NCI-H82 treated with DMSO at 0.1 percent for 48 hours (cell line): ENCODE measurements at regions not wholly inside any gene's neighbourhood (a gene's known extent, or its start where the extent isn't known, plus 50 kb on each side); places are given as distances from the start of the nearest gene placed in this dataset.

Source experiments
- DNase-seq: peaks from one replicate; lab custom pipeline; 2025; ENCODE audit not compliant: unreplicated experiment; lab: John Stamatoyannopoulos, UW

DNA sequence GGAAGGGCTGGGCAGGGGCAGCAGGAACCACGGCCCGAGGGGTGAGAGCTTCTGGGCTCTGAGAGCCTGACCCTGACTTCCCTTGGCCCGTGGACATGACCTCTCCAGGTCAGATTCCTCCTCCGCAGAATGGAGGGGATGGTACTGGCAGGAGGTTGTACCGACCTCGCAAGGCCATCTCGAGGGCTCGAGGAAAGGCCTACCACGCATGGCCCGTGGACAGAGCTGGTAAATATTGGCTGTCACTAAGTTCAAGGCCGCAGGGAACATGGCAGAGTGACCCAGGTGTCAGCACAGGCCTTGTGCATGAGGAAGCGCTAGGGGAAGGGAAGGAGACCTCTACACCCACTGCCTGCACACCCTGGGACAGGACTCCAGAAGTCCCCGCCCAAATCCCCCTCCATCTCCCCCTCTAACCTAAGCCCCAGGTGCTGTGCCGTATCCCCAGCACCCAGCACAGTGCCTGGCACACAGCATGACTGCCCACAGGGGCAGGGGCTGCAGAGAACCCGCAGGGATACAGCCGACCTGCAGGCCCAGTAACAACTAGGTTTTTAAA is 54.9 kb upstream of the PPP2R5C start:
- DNase-seq = no peak

GRCh38 chr14:101707068-101707842 is 54.3 kb upstream of the PPP2R5C start:
- peak; percentile 47 for DNase-seq

DNA sequence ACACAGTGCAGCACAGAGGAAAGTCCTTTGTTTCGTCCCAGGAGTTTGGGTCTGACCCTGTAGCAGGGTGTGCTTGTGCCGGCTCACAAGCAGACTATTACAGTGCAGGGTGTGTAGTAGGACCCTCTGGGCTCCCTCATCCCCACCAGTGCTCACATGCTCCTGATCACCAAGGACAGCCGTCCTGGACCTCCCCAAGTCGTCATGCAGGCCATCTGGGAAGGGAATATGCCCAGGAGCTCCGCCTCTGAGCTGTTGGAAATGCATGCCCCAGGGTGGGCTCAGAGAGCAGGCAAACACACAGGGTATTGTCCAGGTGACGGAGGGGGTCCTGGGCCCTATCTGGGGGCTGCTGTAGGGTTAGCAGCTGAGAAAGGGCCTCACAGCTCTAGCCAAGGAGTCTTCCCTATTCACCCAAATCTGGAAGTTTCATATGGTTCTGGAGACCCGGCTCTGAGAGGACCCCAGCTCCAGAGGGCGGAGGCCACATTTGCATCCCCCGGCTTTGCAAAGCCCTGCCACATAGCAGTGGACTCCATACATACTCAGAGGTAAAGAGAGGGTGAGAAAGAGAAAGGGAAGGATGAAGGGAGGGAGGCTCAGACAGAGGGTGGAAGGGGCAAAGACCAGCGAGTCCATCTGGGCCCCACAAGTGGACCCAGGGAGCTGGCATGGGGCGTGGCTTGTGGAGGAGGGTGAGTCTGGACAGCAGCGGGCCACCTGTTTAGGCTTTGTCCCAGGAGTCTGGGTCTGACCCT is 53.5 kb upstream of the PPP2R5C start:
- DNase-seq = no peak

DNA sequence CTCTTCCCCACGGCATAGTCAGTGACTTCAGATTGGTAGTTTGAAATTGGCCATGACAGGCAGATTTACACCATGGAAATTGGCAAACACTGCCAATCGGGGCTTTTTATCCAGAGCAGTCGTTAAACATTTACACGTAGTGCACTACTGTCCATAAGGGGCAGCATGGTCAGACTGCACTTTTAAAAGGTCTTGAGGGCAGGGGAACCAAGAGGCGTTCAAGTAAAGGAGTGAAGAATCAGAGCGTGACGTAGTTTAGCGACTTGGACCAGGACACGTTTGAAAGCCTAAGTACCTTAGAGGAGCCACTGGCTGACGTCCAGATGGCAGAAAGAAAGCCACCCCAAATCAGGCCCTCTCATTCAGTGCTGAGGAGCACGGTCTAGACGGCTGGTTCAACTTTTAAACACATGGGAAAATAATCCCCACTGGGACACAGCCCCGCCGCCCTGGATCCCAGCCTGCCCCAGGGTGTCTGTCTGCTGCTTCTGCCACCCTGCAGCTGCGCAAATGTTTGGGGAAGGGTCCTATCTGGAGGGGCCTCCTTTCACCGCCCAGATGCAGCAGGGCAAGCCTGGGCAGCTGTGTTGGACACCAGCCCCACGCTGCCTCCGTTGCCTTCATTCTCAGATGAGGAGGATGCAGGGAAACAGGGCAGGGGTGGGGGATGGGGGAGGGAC is 52.5 kb upstream of the PPP2R5C start:
- DNase-seq = no peak

GRCh38 chr14:101709533-101709881 is 52.0 kb upstream of the PPP2R5C start:
- DNase-seq = no peak

GRCh38 chr14:101709962-101710931 is 51.3 kb upstream of the PPP2R5C start:
- no peak for DNase-seq

DNA sequence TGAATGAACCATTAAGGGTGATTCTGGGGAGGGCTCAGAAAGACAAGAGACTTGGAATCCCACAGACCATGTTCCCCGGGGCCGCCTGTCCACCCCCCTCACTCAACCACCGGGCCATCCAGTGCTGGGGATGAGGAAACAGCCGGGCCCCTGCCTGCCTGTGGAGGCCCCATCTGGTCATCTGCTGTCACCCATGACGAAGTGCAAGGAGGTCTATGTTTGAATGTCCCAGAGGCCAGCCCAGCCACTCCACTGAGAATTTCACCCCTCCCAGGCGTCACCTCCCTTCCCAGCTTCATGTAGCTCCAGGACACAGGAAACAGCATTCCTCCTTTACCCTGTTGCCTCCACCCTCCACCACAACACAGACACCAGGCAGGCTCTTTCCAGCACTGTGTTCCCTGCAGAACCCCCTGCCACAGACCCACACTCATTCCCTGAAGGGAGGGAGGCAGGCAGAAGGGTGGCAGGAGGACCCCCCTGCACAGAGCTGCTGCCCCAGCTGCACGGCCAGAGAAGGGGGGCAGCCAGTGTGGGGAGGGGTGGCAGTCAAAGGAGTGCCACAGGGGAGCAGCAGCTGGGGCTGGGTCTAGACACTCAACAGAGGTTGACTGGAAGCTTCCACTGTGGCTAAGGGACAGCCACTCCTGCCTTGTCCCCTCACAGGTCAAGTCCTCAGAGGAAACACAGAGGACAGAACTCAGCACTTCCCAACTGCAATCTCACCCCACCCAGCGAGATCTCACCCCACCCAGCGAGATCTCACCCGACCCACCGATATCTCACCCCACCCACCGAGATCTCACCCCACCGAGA is 50.3 kb upstream of the PPP2R5C start:
- DNase-seq = no peak
